Stimulated activated naive CD4-positive, alpha-beta T cell treated with Interleukin-2 at 50 U/mL for 16 hours (primary cell): ENCODE measurements at regions not wholly inside any gene's neighbourhood (a gene's known extent, or its start where the extent isn't known, plus 50 kb on each side); places are given as distances from the start of the nearest gene placed in this dataset.

Experiments used
- DNase-seq: peaks from one replicate; lab custom pipeline; 2025; lab: John Stamatoyannopoulos, UW

DNA sequence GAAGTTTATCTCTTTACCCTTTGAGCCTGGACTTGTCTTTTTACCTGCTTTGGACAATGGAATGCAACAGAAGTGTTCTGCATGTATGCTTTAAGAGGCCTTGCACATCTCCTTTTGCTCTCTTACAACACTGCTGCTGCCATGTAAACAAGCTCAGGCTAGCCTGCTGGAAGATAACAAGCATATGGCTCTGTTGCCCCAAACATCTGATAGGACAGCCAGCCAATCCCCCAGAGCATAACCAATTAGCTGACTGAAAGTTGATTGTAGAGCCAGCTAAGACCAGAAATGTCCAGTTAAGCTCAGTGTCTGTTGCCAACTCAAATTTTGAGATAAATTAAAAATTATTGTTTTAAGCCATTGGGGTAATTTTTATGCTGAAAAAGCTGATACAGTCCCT, 510.6 kb upstream of the CNKSR2 start:
- DNase-seq = no peak

DNA sequence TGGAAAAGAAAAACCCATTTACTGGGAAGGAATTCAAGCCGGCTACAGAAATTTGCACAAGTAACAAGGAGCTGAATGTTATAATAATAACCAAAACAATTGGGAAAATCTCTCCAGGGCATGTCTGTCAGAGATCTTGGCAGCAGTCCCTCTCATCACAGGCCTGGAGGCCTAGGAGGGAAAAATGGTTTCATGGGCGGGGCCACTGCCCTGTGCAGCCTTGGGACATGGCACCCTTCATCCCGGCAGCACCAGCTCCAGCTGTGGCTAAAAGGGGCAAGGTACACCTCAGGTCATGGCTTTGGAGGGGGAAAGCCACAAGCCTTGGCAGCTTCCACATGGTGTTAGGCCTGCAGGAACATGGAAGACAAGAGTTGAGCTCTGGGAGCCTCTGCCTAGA, 513.1 kb upstream of the CNKSR2 start:
- no peak for DNase-seq

DNA sequence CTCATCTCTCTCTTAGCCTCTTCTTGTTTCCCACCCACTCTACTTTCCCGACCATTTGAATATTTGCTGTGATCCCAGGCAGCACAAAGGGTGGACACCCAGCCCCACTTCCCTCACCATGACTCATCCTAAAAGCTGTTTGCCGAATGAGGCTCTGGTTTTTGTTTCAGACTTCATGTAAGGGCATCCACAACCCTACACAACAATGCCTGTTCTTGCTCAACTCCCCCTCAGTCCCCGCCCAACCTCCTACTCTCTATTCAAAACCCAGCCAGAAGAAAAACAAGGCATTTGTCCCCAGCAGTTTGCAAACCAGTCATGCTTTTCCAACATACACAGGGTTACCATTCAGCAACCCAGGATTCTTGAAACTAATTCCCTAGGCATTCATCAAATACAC, 516.5 kb upstream of the CNKSR2 start:
- no peak for DNase-seq

DNA sequence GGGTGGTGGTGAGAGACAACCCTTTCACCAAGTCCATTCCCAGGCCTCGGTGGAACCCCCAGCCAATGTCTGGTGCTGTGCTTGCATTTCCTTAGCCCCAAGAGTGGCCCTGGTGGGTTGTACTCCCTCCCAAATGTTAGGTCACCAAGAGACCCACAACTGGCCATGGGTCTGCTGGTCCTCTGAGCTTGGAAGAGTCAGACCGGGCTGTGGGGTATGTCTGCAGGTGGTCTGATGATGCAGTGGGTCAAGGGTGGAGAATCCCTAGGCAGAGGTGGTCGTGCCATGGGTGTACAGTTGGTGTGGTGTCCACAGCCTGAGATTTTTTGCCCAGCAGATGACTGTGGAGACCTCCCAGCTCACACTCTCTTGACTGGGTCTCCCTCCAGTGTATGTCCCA, 535.7 kb upstream of the CNKSR2 start:
- DNase-seq = no peak

DNA sequence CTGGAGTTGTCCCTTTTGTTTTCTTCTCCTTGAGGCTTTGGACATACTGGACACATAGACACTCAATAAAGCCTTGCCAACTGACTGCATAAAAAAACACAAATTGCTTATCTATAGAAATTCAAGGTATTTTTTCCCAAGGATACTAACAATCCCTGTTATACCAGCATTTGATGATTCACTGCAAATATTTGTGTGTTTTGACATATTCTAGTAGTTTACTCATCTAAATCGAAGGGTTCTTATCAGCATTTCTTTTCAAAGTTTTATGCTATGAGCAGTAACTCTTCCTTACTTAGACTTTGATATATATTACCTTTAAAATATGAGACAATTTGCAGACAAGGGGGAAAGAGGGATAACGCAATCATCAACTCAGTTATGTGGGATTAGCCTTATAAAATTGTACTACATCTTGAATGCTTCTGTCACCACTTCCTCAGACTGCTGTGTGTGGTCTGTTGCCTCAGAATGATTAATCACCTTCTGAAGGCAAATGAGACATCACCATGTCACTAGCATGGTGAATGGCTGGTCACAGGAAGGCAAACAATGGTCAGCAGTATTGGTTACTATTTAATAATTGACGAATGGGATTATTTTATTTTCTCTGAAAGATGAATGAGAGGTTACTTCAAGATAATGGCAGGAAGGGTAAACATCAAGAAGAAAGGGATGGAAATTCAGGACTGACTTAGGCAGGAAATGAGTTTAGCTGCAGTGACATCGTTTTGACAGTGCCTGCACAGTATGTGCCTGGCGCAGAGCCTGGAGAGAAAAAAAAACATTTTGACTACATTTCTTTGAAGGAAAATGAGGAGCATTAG, 544.3 kb upstream of the CNKSR2 start:
- DNase-seq = no peak

DNA sequence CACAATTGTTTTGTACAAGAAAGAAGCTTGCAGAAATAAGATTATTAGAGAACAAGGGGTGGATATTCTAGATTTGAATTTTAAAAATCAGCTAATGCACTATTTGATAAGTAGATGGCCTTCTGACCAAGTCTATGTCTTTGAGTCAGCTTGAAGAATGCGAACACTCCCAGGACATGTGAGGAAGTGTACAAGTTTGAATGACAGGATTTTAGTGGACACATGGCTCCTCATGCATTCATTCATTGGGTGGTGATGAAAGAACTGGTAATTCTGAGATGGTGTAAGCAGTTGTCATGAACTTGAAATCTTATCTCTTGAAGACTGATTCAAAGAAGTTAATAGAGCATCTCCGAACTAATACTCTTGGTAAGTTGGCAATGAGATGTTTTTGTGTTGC, 548.2 kb upstream of the CNKSR2 start:
- DNase-seq = no peak

DNA sequence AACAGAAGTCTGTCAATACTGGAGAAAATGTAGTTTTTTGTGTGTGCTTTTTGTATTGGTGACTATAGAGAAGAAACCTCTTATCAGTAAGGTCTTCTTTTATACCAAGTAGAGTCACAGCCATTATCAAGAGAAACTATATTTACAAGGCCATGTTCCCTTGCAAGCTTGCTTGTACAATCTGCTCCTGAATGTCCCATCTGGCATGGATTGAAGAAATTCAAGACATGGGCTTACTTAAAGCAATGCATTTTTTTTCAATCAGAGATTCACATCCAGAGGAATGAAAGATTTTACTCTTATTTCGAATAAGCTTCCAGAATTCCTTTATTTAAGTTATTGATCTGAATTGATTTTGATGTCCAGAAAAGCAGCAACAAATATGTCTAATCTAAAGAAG, 537.3 kb upstream of the RPS6KA3 start:
- no peak for DNase-seq

DNA sequence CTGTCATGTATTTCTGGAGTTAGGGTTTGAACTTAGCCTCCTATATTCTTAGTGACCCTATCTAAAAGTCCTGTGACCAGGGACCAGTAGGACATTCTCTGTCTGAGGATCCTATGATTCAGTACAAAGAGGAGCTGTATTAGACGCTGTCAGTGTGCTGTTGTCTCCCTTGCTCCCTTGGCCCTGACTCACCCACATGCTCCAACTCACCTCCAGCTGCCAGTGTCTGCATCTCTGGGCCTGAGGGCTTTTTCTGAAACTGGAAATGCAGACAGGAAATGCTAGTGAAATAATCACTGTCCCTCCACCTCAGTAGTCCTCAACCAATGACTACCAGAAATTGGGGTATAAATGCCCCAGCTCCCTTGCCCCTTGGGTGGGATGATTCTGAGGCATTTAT, 535.3 kb upstream of the RPS6KA3 start:
- DNase-seq = no peak

DNA sequence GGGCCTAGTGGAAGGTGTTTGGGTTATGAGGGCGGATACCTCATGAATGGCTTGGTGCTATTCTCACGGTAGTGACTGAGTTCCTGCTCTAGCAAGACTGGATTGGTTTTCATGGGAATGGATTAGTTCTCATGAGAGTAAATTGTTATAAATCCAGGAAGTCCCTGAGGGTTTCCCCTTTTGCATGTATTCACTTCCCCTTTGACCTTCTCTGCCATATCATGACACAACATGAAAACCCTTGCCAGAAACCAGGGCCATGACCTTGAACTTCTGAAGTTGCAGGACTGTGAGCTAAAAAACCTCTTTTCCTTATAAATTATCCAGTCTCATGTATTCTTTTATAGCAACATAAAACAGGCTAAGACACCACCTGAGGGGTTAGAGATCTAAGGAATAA, 529.7 kb upstream of the RPS6KA3 start:
- DNase-seq = no peak

DNA sequence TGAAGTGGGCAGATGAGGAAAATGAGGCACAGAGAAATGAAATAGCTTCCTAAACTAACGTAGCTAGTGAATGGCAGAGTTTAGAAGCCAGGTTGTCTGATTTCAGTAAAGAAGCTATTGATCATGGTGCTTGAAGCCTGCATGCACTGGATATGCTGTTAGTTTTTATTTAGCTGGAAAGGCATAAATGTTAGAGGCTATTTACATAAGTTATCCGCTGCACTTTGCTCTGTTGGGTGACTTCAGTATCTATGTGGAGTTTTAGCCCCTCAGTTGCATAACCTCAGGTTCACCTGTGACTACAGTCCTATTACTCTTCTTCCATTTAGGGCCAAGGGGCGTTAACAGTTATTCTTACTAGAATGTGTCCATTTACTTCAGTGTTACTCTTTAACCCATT, 522.4 kb upstream of the RPS6KA3 start:
- no peak for DNase-seq

DNA sequence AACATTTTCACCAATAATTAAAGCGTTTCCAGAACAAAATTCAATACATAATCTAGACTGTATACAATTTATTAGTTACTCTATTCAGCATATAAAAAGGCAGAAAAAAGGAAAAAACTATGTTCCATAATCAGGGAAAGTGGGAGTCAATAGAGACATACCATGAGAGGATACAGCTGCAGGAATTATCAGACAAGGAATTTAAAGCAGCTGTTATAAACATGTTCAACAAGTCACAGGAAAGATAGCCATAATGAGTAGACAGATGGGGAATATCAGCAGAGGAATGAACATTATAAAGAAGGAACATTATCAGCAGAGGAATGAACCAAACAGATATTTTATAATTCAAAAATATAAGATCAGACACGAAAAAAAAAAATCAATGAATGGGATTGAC, 500.6 kb upstream of the RPS6KA3 start:
- DNase-seq = no peak

DNA sequence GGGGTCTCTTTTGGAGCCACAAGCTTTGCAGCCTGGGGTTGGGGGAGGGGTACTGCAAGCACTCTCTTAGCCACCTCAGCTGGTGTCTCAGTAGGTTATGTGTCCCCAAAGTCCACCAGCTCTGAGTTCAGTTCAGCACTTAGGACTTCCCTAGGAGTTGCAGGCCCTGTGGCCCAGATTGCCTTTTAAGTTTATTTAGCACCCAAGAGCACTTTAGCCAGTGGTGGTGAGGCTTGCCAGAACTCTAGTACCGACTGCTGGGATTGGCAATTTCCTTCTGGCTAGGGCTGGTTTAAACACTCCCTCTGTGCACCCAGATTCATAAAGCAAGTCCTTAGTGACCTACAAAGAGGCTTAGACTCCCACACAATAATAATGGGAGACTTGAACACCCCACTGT, 489.9 kb upstream of the RPS6KA3 start:
- no peak for DNase-seq

DNA sequence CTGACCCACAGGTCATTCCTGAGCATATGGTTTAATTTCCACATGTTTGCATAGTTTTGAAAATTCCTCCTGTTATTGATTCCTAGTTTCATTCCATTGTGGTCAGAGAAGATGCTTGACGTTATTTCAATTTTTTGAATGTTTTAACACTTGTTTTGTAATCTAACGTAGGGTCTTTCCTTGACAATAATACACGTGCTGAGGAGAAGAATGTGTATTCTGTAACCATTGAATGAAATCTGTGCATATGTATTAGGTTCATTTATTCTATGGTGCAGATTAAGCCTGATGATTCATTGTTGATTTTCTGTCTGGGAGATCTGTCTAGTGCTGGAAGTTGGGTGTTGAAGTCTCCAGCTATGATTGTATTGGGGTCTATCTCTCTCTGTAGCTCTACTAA, 486.4 kb upstream of the RPS6KA3 start:
- DNase-seq = no peak

DNA sequence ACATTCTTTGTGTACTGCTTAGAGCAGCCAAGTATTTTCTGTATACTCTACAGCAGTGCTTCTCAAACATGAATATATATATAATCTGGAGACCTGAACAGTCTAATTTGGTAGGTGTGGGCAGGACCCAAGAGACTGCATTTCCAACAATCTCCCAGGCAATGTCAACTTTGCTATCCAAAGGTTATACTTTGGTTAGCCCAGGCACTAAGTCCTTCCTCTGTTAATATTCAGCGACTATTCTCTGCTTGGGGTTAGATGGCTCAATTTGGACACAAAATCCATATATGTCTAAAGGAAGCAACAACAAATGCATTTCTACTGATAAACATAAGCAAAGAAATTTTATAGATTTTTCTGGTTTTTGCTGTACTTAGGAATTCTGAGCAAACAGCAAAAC, 480.0 kb upstream of the RPS6KA3 start:
- DNase-seq = no peak

DNA sequence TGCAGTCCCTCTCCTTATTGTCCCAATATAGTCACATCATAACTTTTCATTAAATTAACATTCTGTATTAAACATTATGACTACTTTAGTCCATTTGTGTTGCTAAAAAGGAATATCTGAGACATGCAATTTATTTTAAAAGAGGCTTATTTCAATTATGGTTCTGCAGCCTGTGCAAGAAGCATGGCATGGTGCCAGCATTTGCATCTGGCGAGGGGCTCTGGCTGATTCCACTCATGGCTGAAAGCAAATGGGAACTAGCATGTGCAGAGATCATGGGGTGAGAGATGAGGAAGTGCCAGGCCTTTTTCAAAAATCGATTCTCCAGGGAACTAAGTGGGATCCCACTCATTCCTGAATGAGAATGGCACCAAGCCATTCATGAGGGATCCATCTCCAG, 476.3 kb upstream of the RPS6KA3 start:
- DNase-seq = no peak

DNA sequence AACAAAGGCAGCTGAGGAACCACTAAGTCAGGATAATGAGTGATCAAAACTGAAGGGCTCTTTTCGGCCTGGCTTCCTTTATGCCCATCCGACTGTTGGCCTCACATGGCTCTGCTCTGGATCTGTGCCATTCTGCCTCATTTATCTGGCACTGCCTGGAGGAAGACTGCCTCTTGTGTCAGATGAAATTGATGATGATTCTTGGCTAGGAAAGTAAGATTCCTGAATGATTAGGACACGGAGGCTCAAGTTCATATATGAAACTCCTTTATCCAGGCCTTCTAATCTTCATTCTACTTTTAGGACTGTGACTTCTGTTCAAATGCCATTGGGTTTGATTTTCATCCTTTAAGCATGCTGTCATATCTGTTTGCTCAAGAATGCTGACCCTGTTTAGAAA, 475.4 kb upstream of the RPS6KA3 start:
- no peak for DNase-seq

DNA sequence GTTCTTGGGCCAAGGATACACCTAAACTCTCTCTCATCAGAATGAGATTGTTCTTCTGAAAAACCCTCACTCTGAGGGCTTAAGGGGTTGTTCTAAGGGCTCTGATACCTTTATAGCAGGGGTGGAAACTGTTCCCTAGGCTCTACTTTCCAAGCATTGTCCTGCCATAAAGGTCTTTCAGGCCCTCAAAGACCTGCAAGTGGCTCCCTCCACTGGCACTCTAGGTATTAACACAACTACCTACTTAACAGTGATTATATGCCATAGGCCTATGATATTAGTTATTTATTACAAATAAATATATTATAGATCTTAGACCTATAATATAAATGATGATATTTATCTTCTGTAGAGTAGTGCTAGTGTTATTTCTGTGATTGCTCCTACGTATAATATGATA, 473.7 kb upstream of the RPS6KA3 start:
- no peak for DNase-seq

DNA sequence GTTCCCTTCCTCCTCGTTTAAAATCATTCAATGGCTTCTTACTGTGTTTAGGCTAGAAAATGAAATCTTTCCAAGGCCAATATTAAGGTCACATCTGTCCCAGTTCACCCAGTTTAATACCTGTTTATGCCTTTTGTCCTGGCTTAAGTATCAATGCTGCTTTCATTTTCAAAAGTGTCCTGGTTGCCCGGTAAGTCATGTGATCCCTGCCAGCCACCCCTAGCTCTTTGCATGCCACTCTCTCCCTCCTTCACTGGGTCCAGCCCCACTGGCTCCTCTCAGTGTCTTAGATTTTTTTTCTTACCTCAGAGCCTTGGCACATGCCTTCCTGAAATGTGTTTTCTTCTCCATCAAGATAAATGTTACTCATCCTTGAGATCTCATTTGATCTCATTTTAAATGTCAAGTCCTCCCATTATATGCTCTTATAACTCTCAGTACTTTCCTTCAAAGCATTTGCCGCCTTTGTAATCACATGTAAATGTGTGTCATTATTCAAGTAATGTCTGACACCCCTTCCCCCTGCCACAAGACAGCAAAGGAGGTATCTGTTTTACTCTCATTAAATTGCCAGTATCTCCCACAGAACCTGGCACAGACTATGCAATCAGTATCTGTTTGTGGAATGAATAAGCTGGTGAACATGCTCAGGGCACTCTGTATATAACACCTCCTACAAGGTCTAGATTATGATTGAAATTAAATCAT, 472.5 kb upstream of the RPS6KA3 start:
- DNase-seq = no peak

DNA sequence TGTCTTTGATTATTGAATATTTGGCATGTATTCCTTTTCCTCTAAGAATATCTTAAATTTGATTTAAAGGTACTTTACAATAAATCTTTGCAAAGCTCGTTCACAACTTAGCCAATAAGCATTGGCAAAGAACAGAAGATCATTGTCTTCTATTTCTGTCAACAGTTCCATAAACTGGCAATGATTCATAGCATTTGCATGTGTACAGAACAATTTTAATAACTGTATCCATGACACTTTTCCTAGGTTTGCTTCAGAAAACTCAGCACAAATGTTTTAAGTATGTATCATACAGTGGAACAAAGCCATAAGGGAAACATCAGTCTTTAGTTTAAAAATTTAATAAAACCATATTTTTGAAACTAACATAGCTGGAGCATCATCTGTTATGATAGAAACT, 462.7 kb upstream of the RPS6KA3 start:
- DNase-seq = no peak

DNA sequence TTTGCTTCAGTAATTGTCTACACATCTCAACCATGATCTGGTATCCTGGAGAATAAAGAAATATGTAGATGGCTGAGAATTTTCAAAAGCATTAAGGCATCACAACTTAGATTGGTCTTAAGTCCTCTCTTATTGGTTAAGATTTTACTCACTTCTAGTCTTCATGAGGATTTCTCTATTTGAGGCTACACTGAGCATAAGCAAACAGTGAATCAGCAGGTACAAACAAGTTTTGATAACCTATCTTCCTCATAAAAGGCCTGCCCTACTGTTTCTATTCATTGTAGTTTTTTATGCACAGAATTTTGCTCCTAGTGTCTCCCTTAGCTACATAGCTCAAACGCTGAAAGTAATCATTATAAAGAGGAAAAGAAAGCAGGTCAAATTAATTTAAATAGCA, 460.7 kb upstream of the RPS6KA3 start:
- DNase-seq = no peak

DNA sequence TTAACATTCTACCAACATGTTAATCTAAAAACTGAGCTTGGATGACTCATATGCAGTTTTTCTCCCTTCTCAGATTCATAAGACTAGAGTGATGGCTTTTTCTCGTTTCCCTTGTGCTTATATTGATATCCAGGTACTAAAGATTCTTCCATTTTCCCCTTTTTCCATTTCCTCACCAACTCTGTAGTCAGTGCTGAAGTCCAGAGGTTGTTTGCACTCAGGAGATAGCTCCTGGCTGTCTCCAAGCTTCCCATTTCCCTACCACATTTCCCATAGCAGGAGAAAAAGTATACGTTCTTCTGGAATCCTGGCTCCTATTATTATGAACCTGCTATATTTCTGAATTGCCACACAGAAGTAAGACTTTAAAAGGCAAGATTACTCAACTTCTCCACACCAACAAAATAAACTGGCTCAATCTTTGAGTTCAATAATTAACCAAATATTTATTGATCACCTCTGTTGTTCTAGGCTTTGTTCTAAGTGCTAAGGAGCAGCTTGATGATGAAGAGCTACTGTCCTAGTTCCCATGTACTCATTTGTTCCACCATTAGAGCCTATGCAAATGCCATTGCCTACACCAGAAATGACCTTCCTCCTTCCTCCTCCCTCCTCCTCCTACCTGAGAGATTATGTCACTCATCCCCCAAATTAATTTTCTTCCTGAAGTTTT, 454.4 kb upstream of the RPS6KA3 start:
- DNase-seq = no peak

DNA sequence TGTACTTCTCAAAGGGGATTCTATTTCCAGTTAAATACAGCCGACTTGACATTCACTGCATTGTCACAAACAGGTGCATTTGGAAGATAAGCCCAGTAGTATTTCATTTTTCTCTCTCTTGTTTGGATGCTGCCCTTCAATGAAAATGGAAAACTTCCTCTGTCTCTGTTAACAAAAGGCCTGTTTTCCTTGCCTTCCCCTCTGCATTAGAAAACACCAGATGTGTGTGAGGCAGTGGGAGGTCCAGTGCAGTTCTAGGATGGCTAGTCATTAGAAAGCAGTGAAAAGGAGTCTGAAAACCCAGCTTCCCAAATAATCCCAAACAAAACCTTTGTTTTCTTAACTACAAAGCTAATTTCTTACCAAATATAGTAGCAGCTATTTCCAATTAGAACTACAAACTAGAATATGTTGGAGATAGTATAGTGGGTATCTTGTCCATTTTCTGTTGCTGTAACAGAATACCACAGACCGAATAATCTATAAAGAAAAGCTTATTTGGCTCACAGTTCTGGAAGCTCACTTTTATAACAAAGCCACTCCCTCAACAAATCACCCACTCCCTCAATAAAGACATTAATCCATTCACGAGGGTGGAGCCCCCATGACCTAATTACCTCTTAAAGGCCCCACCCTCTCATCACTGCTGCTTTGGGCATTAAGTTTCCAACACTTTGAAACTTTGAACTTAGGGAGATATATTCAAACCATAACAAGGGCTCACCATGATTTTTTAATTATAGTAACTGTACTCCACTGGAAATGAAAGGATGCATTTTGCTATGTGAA, 452.1 kb upstream of the RPS6KA3 start:
- DNase-seq = no peak
